ENCODE measurements at regions not wholly inside any gene's neighbourhood (a gene's known extent, or its start where the extent isn't known, plus 50 kb on each side); places are given as distances from the start of the nearest gene placed in this dataset.

DNA sequence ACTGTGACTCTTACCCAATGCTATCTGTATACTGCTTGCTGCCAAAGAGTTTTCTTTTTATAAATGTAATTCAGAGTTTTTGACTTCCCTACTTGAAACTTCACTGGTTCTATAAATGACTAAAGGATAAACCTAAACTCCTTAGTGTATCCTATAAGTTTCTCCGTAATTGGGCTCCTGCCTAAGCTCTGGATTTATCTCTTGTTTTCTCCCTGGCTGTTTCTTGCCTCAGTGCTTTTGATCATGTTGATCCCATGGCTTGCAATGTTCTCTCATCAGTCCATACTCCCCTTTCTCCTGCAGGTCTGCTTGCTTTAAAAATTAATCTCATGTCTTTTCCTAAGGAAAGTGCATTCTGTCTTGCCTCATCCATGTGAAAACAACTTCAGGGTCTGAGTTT lies 1543.1 kb upstream of the IGFBP7 start:
- H3K27ac ChIP-seq (ENCODE audit: low read depth in 2 of 2, low read length in 1 of 2) = no peak overlapping the region
- H3K9me3 ChIP-seq (ENCODE audit: control insufficient read depth in 2 of 2, insufficient read depth in 1 of 2, low read depth in 1 of 2, low read length in 1 of 2) = no peaks in the 10 kb centered on the region
- H3K4me1 ChIP-seq (ENCODE audit: control insufficient read depth in 2 of 2, insufficient read depth in 2 of 2, low read length in 1 of 2) = no peaks in the 10 kb centered on the region
- 68 to 76% methylated on average over 1 of the region's 1 CpG for WGBS, 2 donors
- no peaks in the 10 kb centered on the region for H3K27me3 ChIP-seq (ENCODE audit: control insufficient read depth in 1 of 2, insufficient read depth in 2 of 2, low read length in 2 of 2)
- H3K36me3 ChIP-seq (ENCODE audit: control insufficient read depth in 2 of 2, insufficient read depth in 2 of 2, low read length in 1 of 2) = no peaks in the 10 kb centered on the region
- H3K4me3 ChIP-seq (ENCODE audit: low read depth in 1 of 2, low read length in 2 of 2) = no peak overlapping the region

DNA sequence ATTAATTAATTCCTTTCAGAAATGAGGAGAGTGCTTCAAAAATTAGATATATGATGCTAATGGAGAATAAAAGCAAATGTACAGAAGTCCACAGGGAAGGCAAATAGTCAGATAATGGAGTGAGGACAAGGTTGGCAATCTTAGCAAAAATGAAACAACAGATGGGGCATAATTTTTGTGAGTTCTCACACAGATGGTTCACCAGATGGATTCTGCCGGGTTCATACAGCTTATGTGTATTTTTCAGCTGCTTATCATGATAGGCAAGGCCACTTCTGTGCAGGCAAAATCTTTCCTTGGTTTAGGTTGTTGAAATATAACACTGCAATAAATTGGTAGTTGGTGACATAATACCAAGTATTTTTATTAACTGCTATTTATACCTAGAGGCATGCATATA lies 1539.0 kb upstream of the IGFBP7 start:
- no peaks in the 10 kb centered on the region for H3K27me3 ChIP-seq (ENCODE audit: control insufficient read depth in 1 of 2, insufficient read depth in 2 of 2, low read length in 2 of 2)
- no peaks in the 10 kb centered on the region for H3K9me3 ChIP-seq (ENCODE audit: control insufficient read depth in 2 of 2, insufficient read depth in 1 of 2, low read depth in 1 of 2, low read length in 1 of 2)
- H3K36me3 ChIP-seq (ENCODE audit: control insufficient read depth in 2 of 2, insufficient read depth in 2 of 2, low read length in 1 of 2) = no peaks in the 10 kb centered on the region
- H3K4me3 ChIP-seq (ENCODE audit: low read depth in 1 of 2, low read length in 2 of 2) = no peak overlapping the region
- WGBS, 2 donors = 60 to 81% methylated on average over 1 of the region's 1 CpG
- H3K27ac ChIP-seq (ENCODE audit: low read depth in 2 of 2, low read length in 1 of 2) = no peak overlapping the region
- H3K4me1 ChIP-seq (ENCODE audit: control insufficient read depth in 2 of 2, insufficient read depth in 2 of 2, low read length in 1 of 2) = no peaks in the 10 kb centered on the region

DNA sequence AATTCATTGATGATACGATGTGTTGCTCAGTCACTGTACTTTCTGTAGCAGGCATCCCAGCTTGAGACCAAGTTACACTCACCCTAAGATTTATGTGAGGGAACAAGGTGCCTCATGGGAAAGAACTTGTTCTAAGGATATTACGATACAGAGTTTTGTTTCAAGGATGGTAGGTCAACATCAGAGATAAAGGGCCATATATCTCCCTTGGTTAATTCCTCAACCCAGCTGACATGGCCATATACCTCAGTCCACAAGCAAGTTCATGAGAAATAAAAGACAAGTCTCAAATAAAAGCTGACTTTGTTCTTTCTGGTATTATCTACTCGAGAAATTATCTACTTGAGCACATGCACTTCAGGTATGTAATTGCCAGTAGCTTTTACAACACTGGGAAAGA lies 1535.9 kb upstream of the IGFBP7 start:
- no peaks in the 10 kb centered on the region for H3K9me3 ChIP-seq (ENCODE audit: control insufficient read depth in 2 of 2, insufficient read depth in 1 of 2, low read depth in 1 of 2, low read length in 1 of 2)
- H3K4me1 ChIP-seq (ENCODE audit: control insufficient read depth in 2 of 2, insufficient read depth in 2 of 2, low read length in 1 of 2) = no peaks in the 10 kb centered on the region
- H3K4me3 ChIP-seq (ENCODE audit: low read depth in 1 of 2, low read length in 2 of 2) = no peak overlapping the region
- WGBS, 2 donors = 63 to 77% methylated on average over 3 of the region's 3 CpGs
- H3K36me3 ChIP-seq (ENCODE audit: control insufficient read depth in 2 of 2, insufficient read depth in 2 of 2, low read length in 1 of 2) = no peaks in the 10 kb centered on the region
- H3K27ac ChIP-seq (ENCODE audit: low read depth in 2 of 2, low read length in 1 of 2) = no peak overlapping the region
- no peaks in the 10 kb centered on the region for H3K27me3 ChIP-seq (ENCODE audit: control insufficient read depth in 1 of 2, insufficient read depth in 2 of 2, low read length in 2 of 2)

DNA sequence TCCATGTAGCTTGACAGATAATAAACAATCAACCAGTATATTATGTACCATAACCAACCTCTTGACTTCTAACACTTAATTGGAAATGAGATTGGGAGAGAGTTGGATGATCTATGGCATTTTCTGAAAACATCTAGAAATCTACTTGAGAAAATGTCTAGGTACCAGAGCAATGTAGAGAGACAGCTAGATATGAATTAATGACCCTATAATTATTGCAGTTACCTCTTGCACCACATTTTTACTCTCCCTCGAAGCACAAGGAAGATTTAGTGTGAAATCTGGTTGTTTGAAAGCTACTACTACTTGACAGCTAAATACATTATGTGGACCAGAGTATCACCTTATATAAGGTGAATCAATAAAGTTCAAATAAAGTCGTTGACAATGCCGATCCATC lies 1534.4 kb upstream of the IGFBP7 start:
- no peaks in the 10 kb centered on the region for H3K9me3 ChIP-seq (ENCODE audit: control insufficient read depth in 2 of 2, insufficient read depth in 1 of 2, low read depth in 1 of 2, low read length in 1 of 2)
- no peaks in the 10 kb centered on the region for H3K36me3 ChIP-seq (ENCODE audit: control insufficient read depth in 2 of 2, insufficient read depth in 2 of 2, low read length in 1 of 2)
- 77 to 84% methylated on average over 3 of the region's 3 CpGs for WGBS, 2 donors
- H3K4me1 ChIP-seq (ENCODE audit: control insufficient read depth in 2 of 2, insufficient read depth in 2 of 2, low read length in 1 of 2) = no peaks in the 10 kb centered on the region
- no peak overlapping the region for H3K27ac ChIP-seq (ENCODE audit: low read depth in 2 of 2, low read length in 1 of 2)
- H3K4me3 ChIP-seq (ENCODE audit: low read depth in 1 of 2, low read length in 2 of 2) = no peak overlapping the region
- H3K27me3 ChIP-seq (ENCODE audit: control insufficient read depth in 1 of 2, insufficient read depth in 2 of 2, low read length in 2 of 2) = no peaks in the 10 kb centered on the region

DNA sequence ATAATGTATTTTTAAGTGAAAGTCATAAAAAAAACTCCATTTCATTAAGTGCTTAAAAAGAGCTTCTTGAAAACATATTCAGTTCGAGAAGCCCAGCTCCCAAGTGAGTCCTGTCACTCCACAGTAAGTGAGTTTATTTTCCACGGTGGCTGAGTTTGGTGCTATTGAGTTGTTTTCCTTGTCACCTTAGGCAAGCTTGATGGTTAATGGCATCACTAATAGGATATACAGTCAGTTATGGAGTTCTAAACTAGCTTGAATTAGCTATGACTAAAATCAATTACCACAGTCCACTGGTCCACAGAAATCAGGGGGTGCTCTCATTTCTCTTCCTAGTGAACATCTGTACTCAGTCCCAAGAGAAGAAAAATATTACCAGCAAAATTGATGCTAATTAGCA lies 1526.2 kb upstream of the IGFBP7 start:
- H3K27me3 ChIP-seq (ENCODE audit: control insufficient read depth in 1 of 2, insufficient read depth in 2 of 2, low read length in 2 of 2) = no peaks in the 10 kb centered on the region
- H3K36me3 ChIP-seq (ENCODE audit: control insufficient read depth in 2 of 2, insufficient read depth in 2 of 2, low read length in 1 of 2) = no peaks in the 10 kb centered on the region
- H3K4me1 ChIP-seq (ENCODE audit: control insufficient read depth in 2 of 2, insufficient read depth in 2 of 2, low read length in 1 of 2) = no peaks in the 10 kb centered on the region
- H3K4me3 ChIP-seq (ENCODE audit: low read depth in 1 of 2, low read length in 2 of 2) = no peak overlapping the region
- 57 to 66% methylated on average over 2 of the region's 2 CpGs for WGBS, 2 donors
- H3K9me3 ChIP-seq (ENCODE audit: control insufficient read depth in 2 of 2, insufficient read depth in 1 of 2, low read depth in 1 of 2, low read length in 1 of 2) = no peaks in the 10 kb centered on the region
- H3K27ac ChIP-seq (ENCODE audit: low read depth in 2 of 2, low read length in 1 of 2) = no peak overlapping the region

DNA sequence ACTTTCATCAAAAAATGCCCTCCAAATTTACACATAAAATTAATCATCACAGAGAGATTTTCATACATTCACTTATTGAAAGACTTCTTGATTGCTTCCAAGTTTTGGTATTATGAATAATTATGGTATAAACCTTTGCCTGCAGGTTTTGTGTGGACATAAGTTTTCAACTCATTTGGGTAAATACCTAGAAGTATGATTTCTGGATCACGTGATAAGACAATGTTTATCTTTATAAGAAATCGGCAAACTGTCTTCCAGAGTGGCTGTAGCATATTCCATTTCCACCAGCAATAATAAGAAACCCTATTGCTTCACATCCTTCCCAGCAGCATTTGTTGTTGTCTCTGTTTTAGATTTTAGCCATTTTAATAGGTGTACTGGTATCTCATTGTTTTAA lies 1507.0 kb upstream of the IGFBP7 start:
- Histone ChIP-seq H3K27me3 (ENCODE audit: control insufficient read depth in 1 of 2, insufficient read depth in 2 of 2, low read length in 2 of 2) (no peaks in the 10 kb centered on the region), H3K36me3 (ENCODE audit: control insufficient read depth in 2 of 2, insufficient read depth in 2 of 2, low read length in 1 of 2) (no peaks in the 10 kb centered on the region), H3K4me1 (ENCODE audit: control insufficient read depth in 2 of 2, insufficient read depth in 2 of 2, low read length in 1 of 2) (no peaks in the 10 kb centered on the region), H3K9me3 (ENCODE audit: control insufficient read depth in 2 of 2, insufficient read depth in 1 of 2, low read depth in 1 of 2, low read length in 1 of 2) (peaks cover 0 to under 1% of the 10 kb centered on the region in 2 donors), H3K27ac (ENCODE audit: low read depth in 2 of 2, low read length in 1 of 2) (no peak overlapping the region), H3K4me3 (ENCODE audit: low read depth in 1 of 2, low read length in 2 of 2) (no peak overlapping the region)
- WGBS, 2 donors = 71 to 85% methylated on average over 2 of the region's 2 CpGs

DNA sequence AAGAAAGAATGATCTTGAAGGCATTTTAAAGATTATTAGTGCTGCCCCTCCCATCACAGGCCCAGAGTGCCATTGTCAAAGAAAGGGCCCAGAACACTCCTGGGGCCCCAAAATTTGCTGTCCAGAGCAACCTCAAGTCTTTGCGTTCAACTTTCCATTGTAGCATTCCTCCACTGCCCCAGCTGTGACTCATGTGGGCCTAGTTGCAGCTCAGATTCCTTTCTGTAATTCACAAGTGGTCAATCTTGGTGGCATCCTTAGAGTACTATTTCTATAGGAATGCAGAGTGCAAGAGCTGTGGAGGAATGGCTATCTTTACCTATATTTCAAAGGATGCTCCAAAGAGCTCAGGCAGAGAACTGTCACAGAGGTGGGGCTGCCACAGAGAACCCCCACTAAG lies 1500.8 kb upstream of the IGFBP7 start:
- Histone ChIP-seq H3K4me1 (ENCODE audit: control insufficient read depth in 2 of 2, insufficient read depth in 2 of 2, low read length in 1 of 2) (no peaks in the 10 kb centered on the region), H3K4me3 (ENCODE audit: low read depth in 1 of 2, low read length in 2 of 2) (no peak overlapping the region), H3K36me3 (ENCODE audit: control insufficient read depth in 2 of 2, insufficient read depth in 2 of 2, low read length in 1 of 2) (no peaks in the 10 kb centered on the region), H3K9me3 (ENCODE audit: control insufficient read depth in 2 of 2, insufficient read depth in 1 of 2, low read depth in 1 of 2, low read length in 1 of 2) (no peaks in the 10 kb centered on the region), H3K27ac (ENCODE audit: low read depth in 2 of 2, low read length in 1 of 2) (no peak overlapping the region), H3K27me3 (ENCODE audit: control insufficient read depth in 1 of 2, insufficient read depth in 2 of 2, low read length in 2 of 2) (no peaks in the 10 kb centered on the region)
- 95 to 96% methylated on average over 1 of the region's 1 CpG for WGBS, 2 donors

DNA sequence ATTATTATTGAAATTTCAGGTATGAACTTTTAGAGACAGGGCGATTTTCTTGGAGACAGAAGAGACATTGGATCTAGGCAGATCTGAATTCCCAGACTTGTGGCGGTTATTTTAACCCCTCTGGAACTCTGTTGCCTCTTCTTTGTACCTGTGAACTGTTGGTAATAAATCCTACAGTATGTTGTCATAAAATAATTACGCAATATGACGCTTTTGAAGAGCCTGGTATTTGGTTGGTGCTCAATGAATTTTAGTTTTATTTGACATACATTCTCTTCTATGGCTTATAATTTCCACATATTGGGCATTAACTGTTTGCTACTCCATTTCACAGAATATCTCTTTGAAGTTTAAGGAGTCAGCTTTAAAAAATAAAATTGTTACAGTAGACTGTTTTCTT lies 1496.1 kb upstream of the IGFBP7 start:
- H3K36me3 ChIP-seq (ENCODE audit: control insufficient read depth in 2 of 2, insufficient read depth in 2 of 2, low read length in 1 of 2) = no peaks in the 10 kb centered on the region
- no peaks in the 10 kb centered on the region for H3K9me3 ChIP-seq (ENCODE audit: control insufficient read depth in 2 of 2, insufficient read depth in 1 of 2, low read depth in 1 of 2, low read length in 1 of 2)
- H3K4me3 ChIP-seq (ENCODE audit: low read depth in 1 of 2, low read length in 2 of 2) = no peak overlapping the region
- H3K27me3 ChIP-seq (ENCODE audit: control insufficient read depth in 1 of 2, insufficient read depth in 2 of 2, low read length in 2 of 2) = no peaks in the 10 kb centered on the region
- no peaks in the 10 kb centered on the region for H3K4me1 ChIP-seq (ENCODE audit: control insufficient read depth in 2 of 2, insufficient read depth in 2 of 2, low read length in 1 of 2)
- no peak overlapping the region for H3K27ac ChIP-seq (ENCODE audit: low read depth in 2 of 2, low read length in 1 of 2)
- WGBS, 2 donors = 77% methylated on average over 4 of the region's 4 CpGs

DNA sequence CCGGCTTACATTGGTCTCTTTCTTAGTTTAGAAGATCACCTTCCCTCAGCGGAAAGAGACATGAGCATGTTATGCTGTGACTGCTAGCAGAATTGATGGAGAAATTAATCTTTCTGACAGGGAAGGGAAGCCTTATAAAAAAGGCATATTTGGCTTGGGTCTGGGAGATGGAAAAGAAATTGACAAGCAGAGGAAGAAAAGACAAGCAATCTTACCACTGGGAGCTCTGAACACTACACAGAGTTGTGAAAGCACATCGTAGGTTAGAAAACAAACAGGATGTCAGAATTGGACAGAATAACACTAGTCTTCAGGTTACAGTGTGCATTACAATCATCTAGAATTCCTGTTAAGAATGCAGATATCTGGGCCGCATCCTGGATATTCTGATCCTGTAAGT lies 1493.8 kb upstream of the IGFBP7 start:
- no peaks in the 10 kb centered on the region for H3K4me1 ChIP-seq (ENCODE audit: control insufficient read depth in 2 of 2, insufficient read depth in 2 of 2, low read length in 1 of 2)
- no peaks in the 10 kb centered on the region for H3K9me3 ChIP-seq (ENCODE audit: control insufficient read depth in 2 of 2, insufficient read depth in 1 of 2, low read depth in 1 of 2, low read length in 1 of 2)
- no peak overlapping the region for H3K27ac ChIP-seq (ENCODE audit: low read depth in 2 of 2, low read length in 1 of 2)
- H3K36me3 ChIP-seq (ENCODE audit: control insufficient read depth in 2 of 2, insufficient read depth in 2 of 2, low read length in 1 of 2) = no peaks in the 10 kb centered on the region
- 84 to 86% methylated on average over 4 of the region's 4 CpGs for WGBS, 2 donors
- H3K27me3 ChIP-seq (ENCODE audit: control insufficient read depth in 1 of 2, insufficient read depth in 2 of 2, low read length in 2 of 2) = no peaks in the 10 kb centered on the region
- H3K4me3 ChIP-seq (ENCODE audit: low read depth in 1 of 2, low read length in 2 of 2) = no peak overlapping the region

DNA sequence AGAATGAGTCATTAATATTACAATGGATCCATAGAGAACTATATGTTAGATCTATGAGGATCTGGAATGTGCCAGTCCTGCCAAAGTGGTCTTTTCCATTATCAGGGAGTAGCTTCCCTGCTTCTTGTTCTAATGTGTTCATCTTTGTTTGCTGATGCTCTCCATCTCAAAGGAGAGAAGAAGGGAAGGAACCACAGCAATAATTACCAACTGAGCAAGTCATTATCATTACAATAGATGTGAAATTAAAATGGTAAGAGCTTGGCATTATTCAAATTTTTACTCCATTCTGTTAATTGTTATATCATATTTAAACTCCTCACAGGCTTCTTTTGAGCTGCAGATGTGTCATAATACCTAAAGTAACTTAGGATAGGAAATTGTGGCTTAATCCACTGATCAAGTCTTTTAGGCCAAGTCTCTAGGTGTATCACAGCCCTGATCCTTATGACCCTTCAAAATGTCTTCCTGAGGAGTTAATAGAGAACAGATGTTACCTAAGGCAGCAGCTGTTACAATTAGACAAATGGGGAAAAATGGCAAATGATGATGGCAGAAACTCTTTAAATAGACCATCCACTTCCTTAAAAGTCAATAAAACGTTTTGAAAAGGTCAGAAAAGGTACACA lies 1492.7 kb upstream of the IGFBP7 start:
- Histone ChIP-seq H3K4me1 (ENCODE audit: control insufficient read depth in 2 of 2, insufficient read depth in 2 of 2, low read length in 1 of 2) (no peaks in the 10 kb centered on the region), H3K27me3 (ENCODE audit: control insufficient read depth in 1 of 2, insufficient read depth in 2 of 2, low read length in 2 of 2) (no peaks in the 10 kb centered on the region), H3K27ac (ENCODE audit: low read depth in 2 of 2, low read length in 1 of 2) (no peak overlapping the region), H3K4me3 (ENCODE audit: low read depth in 1 of 2, low read length in 2 of 2) (no peak overlapping the region), H3K9me3 (ENCODE audit: control insufficient read depth in 2 of 2, insufficient read depth in 1 of 2, low read depth in 1 of 2, low read length in 1 of 2) (no peaks in the 10 kb centered on the region), H3K36me3 (ENCODE audit: control insufficient read depth in 2 of 2, insufficient read depth in 2 of 2, low read length in 1 of 2) (no peaks in the 10 kb centered on the region)
- WGBS, 2 donors = 2 to 12% methylated on average over 1 of the region's 1 CpG

Data from esophagus (tissue), 2 donors.